ENCODE measurements at regions not wholly inside any gene's neighbourhood (a gene's known extent, or its start where the extent isn't known, plus 50 kb on each side); places are given as distances from the start of the nearest gene placed in this dataset.

DNA sequence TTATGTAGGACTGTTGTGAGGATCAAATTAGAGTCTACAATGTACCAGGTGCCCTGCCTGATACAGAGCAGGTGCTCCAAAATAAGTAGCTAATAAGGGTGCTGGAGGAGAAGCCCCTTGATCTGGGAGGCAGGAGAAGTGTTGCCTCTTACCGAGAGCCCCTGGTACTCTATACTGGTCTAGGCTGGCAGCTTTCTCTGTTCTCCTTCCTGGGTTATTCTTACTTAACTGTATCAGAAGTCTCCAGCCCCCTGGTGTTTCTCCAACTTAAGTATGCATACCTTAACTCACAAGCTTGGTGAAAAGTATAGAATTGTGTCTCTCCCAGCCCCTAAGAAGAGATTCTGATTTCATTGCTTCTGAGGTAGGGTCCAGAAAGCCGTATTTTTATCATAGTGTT is 254.9 kb downstream of the LRIG3 start:
- TF ChIP-seq RAD21 (IDR thresholded peaks at IDR 0.05; ENCODE audit: low read length) (no peak), REST (IDR thresholded peaks at IDR 0.05; ENCODE audit: low read depth, low read length) (no peak)
- TF ChIP-seq, protein P1, sequence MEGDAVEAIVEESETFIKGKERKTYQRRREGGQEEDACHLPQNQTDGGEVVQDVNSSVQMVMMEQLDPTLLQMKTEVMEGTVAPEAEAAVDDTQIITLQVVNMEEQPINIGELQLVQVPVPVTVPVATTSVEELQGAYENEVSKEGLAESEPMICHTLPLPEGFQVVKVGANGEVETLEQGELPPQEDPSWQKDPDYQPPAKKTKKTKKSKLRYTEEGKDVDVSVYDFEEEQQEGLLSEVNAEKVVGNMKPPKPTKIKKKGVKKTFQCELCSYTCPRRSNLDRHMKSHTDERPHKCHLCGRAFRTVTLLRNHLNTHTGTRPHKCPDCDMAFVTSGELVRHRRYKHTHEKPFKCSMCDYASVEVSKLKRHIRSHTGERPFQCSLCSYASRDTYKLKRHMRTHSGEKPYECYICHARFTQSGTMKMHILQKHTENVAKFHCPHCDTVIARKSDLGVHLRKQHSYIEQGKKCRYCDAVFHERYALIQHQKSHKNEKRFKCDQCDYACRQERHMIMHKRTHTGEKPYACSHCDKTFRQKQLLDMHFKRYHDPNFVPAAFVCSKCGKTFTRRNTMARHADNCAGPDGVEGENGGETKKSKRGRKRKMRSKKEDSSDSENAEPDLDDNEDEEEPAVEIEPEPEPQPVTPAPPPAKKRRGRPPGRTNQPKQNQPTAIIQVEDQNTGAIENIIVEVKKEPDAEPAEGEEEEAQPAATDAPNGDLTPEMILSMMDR (IDR thresholded peaks at IDR 0.05), result no peak
